NCI-H446 (cell line): ENCODE measurements at regions not wholly inside any gene's neighbourhood (a gene's known extent, or its start where the extent isn't known, plus 50 kb on each side); places are given as distances from the start of the nearest gene placed in this dataset.
"Not testable (repeated sequence)": the region's sequence is repeated elsewhere in the genome, so short reads cannot be mapped to it uniquely, and the experiment has no call there.

Experiments used
- DNase-seq, 2 experiments: peaks; one replicate each; lab custom pipeline; 2025; lab: John Stamatoyannopoulos, UW

GRCh38 chr3:161691677-161692076 lies 195.1 kb downstream of the OTOL1 start:
- no peak for DNase-seq

- DNase-seq: no peak
These were observed 198.3 kb downstream of the OTOL1 start for GRCh38 chr3:161694682-161695564.

- DNase-seq: no peak
These were observed 199.2 kb downstream of the OTOL1 start for GRCh38 chr3:161695811-161696210.

- DNase-seq: no peak
These were observed 204.4 kb downstream of the OTOL1 start for GRCh38 chr3:161700998-161701397.

- not testable (repeated sequence) for DNase-seq
These were observed 210.6 kb downstream of the OTOL1 start for GRCh38 chr3:161707253-161707652.

- no peak for DNase-seq
These were observed 217.1 kb downstream of the OTOL1 start for GRCh38 chr3:161713731-161714130.

- DNase-seq: no peak
These were observed 235.4 kb downstream of the OTOL1 start for GRCh38 chr3:161731968-161732367.

GRCh38 chr3:161737171-161737570 lies 240.6 kb downstream of the OTOL1 start:
- no peak for DNase-seq

- no peak for DNase-seq
These were observed 243.8 kb downstream of the OTOL1 start for GRCh38 chr3:161740421-161740820.

GRCh38 chr3:161744366-161744765 lies 247.8 kb downstream of the OTOL1 start:
- no peak for DNase-seq

GRCh38 chr3:161745741-161746140 lies 249.1 kb downstream of the OTOL1 start:
- DNase-seq: no peak

- no peak for DNase-seq
These were observed 251.4 kb downstream of the OTOL1 start for GRCh38 chr3:161748049-161748448.

- no peak for DNase-seq
These were observed 257.9 kb downstream of the OTOL1 start for GRCh38 chr3:161754420-161755053.

- DNase-seq: no peak
These were observed 262.8 kb downstream of the OTOL1 start for GRCh38 chr3:161759444-161759843.

- DNase-seq: no peak
These were observed 269.7 kb downstream of the OTOL1 start for GRCh38 chr3:161766331-161766730.

GRCh38 chr3:161770484-161771386 lies 274.1 kb downstream of the OTOL1 start:
- DNase-seq: no peak

- no peak for DNase-seq
These were observed 284.8 kb downstream of the OTOL1 start for GRCh38 chr3:161781381-161781780.

GRCh38 chr3:161793194-161793930 lies 296.8 kb downstream of the OTOL1 start:
- DNase-seq: no peak

- no peak for DNase-seq
These were observed 297.9 kb downstream of the OTOL1 start for GRCh38 chr3:161794551-161794950.

GRCh38 chr3:161796312-161796711 lies 299.7 kb downstream of the OTOL1 start:
- DNase-seq: no peak

- no peak for DNase-seq
These were observed 300.2 kb downstream of the OTOL1 start for GRCh38 chr3:161796780-161797179.

GRCh38 chr3:161798016-161798415 lies 301.4 kb downstream of the OTOL1 start:
- DNase-seq: no peak
